Peyer's patch (tissue), 4 donors: ENCODE measurements at regions not wholly inside any gene's neighbourhood (a gene's known extent, or its start where the extent isn't known, plus 50 kb on each side); places are given as distances from the start of the nearest gene placed in this dataset.

Experiments
- POLR2A ChIP-seq, 2 donors: fragments of 450-650 bp; IDR thresholded peaks; one replicate each; pipeline ENCODE4 v1.5.1; 2017; ENCODE audit warnings: antibody characterized with exemption in 2 of 2, mild to moderate bottlenecking in 2 of 2, moderate library complexity in 2 of 2
- TF ChIP-seq, protein P1 (sequence below), 6 experiments: fragments of 450-650 bp in 4 of 6; fragments of 200-600 bp in 2 of 6; sonication (generic) in 1 of 6; IDR thresholded peaks; one replicate each; pipeline ENCODE4 v1.5.1; 2017 to 2019; ENCODE audit warnings: antibody characterized with exemption in 6 of 6, mild to moderate bottlenecking in 3 of 6, moderate library complexity in 1 of 6

DNA sequence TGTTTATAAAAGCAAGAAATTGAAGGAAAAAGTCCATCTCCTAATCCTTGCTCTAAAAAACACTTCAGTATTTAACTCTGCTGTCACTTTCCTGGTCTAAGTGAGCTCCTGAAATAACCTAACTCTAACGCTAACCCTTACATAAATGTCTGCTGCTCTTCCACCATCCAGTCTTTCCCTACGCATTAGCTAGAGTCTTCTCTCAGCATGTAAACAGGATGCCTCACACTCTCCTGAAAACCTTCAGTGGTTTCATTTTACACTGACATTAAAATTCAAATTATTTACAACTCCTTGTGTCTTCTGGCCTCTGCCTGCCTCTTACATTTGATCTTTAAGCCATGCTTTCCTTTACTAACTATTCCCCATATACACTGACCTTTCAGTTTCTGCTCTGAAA is 697.6 kb upstream of the CXADR start:
- TF ChIP-seq, protein P1, sequence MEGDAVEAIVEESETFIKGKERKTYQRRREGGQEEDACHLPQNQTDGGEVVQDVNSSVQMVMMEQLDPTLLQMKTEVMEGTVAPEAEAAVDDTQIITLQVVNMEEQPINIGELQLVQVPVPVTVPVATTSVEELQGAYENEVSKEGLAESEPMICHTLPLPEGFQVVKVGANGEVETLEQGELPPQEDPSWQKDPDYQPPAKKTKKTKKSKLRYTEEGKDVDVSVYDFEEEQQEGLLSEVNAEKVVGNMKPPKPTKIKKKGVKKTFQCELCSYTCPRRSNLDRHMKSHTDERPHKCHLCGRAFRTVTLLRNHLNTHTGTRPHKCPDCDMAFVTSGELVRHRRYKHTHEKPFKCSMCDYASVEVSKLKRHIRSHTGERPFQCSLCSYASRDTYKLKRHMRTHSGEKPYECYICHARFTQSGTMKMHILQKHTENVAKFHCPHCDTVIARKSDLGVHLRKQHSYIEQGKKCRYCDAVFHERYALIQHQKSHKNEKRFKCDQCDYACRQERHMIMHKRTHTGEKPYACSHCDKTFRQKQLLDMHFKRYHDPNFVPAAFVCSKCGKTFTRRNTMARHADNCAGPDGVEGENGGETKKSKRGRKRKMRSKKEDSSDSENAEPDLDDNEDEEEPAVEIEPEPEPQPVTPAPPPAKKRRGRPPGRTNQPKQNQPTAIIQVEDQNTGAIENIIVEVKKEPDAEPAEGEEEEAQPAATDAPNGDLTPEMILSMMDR (IDR thresholded peaks at IDR 0.05): no peak
- TF ChIP-seq POLR2A (IDR thresholded peaks at IDR 0.05): no peak
